C4-2B (cell line): ENCODE measurements at regions not wholly inside any gene's neighbourhood (a gene's known extent, or its start where the extent isn't known, plus 50 kb on each side); places are given as distances from the start of the nearest gene placed in this dataset.

Experiments
- ZFX ChIP-seq: fragments of 450-650 bp; IDR thresholded peaks from 2 replicates; pipeline ENCODE4 v1.6.1; 2017
- TF ChIP-seq, protein P1 (sequence below): fragments of 450-650 bp; conservative IDR thresholded peaks from 2 replicates; pipeline ENCODE4 v1.5.1; 2017; ENCODE audit warnings: mild to moderate bottlenecking

DNA sequence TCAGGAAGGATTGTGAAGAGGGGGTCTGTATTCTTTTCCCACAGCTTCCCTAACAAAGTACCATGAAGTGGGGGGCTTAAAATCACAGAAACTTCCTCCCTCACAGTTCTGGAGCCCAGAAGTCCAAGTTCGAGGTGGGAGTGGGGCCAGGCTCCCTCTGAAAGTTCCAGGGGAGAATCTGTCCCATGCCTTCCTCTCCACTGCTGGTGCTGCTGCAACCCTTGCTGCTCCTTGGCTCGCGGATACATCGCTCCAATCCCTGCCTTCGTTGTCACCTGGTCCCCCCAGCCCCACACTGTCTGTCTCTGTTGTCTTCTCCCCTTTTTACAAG, 134.1 kb downstream of the DDX1 start:
- TF ChIP-seq, protein P1, sequence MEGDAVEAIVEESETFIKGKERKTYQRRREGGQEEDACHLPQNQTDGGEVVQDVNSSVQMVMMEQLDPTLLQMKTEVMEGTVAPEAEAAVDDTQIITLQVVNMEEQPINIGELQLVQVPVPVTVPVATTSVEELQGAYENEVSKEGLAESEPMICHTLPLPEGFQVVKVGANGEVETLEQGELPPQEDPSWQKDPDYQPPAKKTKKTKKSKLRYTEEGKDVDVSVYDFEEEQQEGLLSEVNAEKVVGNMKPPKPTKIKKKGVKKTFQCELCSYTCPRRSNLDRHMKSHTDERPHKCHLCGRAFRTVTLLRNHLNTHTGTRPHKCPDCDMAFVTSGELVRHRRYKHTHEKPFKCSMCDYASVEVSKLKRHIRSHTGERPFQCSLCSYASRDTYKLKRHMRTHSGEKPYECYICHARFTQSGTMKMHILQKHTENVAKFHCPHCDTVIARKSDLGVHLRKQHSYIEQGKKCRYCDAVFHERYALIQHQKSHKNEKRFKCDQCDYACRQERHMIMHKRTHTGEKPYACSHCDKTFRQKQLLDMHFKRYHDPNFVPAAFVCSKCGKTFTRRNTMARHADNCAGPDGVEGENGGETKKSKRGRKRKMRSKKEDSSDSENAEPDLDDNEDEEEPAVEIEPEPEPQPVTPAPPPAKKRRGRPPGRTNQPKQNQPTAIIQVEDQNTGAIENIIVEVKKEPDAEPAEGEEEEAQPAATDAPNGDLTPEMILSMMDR = no peak
- no peak for TF ChIP-seq ZFX
